SK-N-SH treated with all-trans-retinoic acid at 6 μM for 48 hours (cell line): ENCODE measurements at regions not wholly inside any gene's neighbourhood (a gene's known extent, or its start where the extent isn't known, plus 50 kb on each side); places are given as distances from the start of the nearest gene placed in this dataset.

Experiments
- ATAC-seq: fragments of 200-7000 bp; cut with Tn5 transposase; 3 replicates; pipeline ENCODE4 v1.9.1; 2020; ENCODE audit warnings: mild to moderate bottlenecking, moderate library complexity
- BACH2 ChIP-seq: fragments of 250-450 bp; sonication (Bioruptor Pico); IDR thresholded peaks from 2 replicates; pipeline ENCODE4 v1.9.0; 2021; ENCODE audit warnings: mild to moderate bottlenecking, borderline replicate concordance
- CREB5 ChIP-seq: fragments of 250-450 bp; sonication (Bioruptor Pico); IDR thresholded peaks from 2 replicates; pipeline ENCODE4 v1.5.1; 2020; ENCODE audit warnings: low read depth, mild to moderate bottlenecking, moderate library complexity
- CSDC2 ChIP-seq: fragments of 250-450 bp; sonication (Bioruptor Pico); IDR thresholded peaks from 2 replicates; pipeline ENCODE4 v1.5.0; 2020; ENCODE audit warnings: mild to moderate bottlenecking, moderate library complexity
- CSRNP3 ChIP-seq: fragments of 250-450 bp; sonication (Bioruptor Pico); IDR thresholded peaks from 2 replicates; pipeline ENCODE4 v1.5.1; 2021; ENCODE audit warnings: mild to moderate bottlenecking, moderate library complexity
- ESRRG ChIP-seq: fragments of 250-450 bp; sonication (Bioruptor Pico); IDR thresholded peaks from 2 replicates; pipeline ENCODE4 v1.6.1; 2021; ENCODE audit warnings: mild to moderate bottlenecking
- GLIS3 ChIP-seq: fragments of 250-450 bp; sonication (Bioruptor Pico); IDR thresholded peaks from 2 replicates; pipeline ENCODE4 v1.5.0; 2020; ENCODE audit warnings: mild to moderate bottlenecking, moderate library complexity
- ISL1 ChIP-seq: fragments of 250-450 bp; sonication (Bioruptor Pico); IDR thresholded peaks from 2 replicates; pipeline ENCODE4 v2.1.2; 2022; ENCODE audit warnings: mild to moderate bottlenecking, moderate library complexity
- OSR1 ChIP-seq: fragments of 250-450 bp; sonication (Bioruptor Pico); IDR thresholded peaks from 2 replicates; pipeline ENCODE4 v1.8.0; 2022; ENCODE audit warnings: moderate library complexity, mild to moderate bottlenecking, inconsistent platforms
- POU6F1 ChIP-seq: fragments of 250-450 bp; sonication (Bioruptor Pico); IDR thresholded peaks from 2 replicates; pipeline ENCODE4 v1.8.0; 2021; ENCODE audit warnings: low read depth, mild to moderate bottlenecking, moderate library complexity, borderline replicate concordance
- PPARA ChIP-seq: fragments of 250-450 bp; sonication (Bioruptor Pico); IDR thresholded peaks from 2 replicates; pipeline ENCODE4 v1.5.0; 2020; ENCODE audit warnings: mild to moderate bottlenecking, borderline replicate concordance
- SNAI2 ChIP-seq: fragments of 250-450 bp; sonication (Bioruptor Pico); IDR thresholded peaks from 2 replicates; pipeline ENCODE4 v1.5.0; 2020; ENCODE audit warnings: mild to moderate bottlenecking, moderate library complexity
- TCF4 ChIP-seq: fragments of 250-450 bp; sonication (Bioruptor Pico); IDR thresholded peaks from 2 replicates; pipeline ENCODE4 v1.8.0; 2021; ENCODE audit warnings: mild to moderate bottlenecking, moderate library complexity, borderline replicate concordance
- TOX ChIP-seq: fragments of 250-450 bp; sonication (Bioruptor Pico); IDR thresholded peaks from 2 replicates; pipeline ENCODE4 v1.8.0; 2021; ENCODE audit warnings: mild to moderate bottlenecking, moderate library complexity, borderline replicate concordance
- TSHZ2 ChIP-seq: fragments of 250-450 bp; sonication (Bioruptor Pico); IDR thresholded peaks from 2 replicates; pipeline ENCODE4 v1.5.0; 2020; ENCODE audit warnings: mild to moderate bottlenecking, moderate library complexity
- ZC3H10 ChIP-seq: fragments of 250-450 bp; sonication (Bioruptor Pico); IDR thresholded peaks from 2 replicates; pipeline ENCODE4 v1.5.1; 2021; ENCODE audit warnings: mild to moderate bottlenecking, moderate library complexity
- ZFP3 ChIP-seq: fragments of 250-450 bp; sonication (Bioruptor Pico); IDR thresholded peaks from 2 replicates; pipeline ENCODE4 v1.5.0; 2020; ENCODE audit warnings: mild to moderate bottlenecking, moderate library complexity
- ZFP30 ChIP-seq: fragments of 450-650 bp; formaldehyde crosslinking; IDR thresholded peaks from 2 replicates; pipeline ENCODE4 v1.5.0; 2022; ENCODE audit warnings: mild to moderate bottlenecking, moderate library complexity
- ZNF70 ChIP-seq: fragments of 450-650 bp; formaldehyde crosslinking; IDR thresholded peaks from 2 replicates; pipeline ENCODE4 v1.5.0; 2020; ENCODE audit warnings: mild to moderate bottlenecking, moderate library complexity
- ZNF8 ChIP-seq: fragments of 450-650 bp; formaldehyde crosslinking; IDR thresholded peaks from 2 replicates; pipeline ENCODE4 v1.5.0; 2020; ENCODE audit warnings: mild to moderate bottlenecking, moderate library complexity
- TF ChIP-seq, protein P1 (sequence below): fragments of 250-450 bp; sonication (Bioruptor Pico); IDR thresholded peaks from 2 replicates; pipeline ENCODE4 v1.8.0; 2020; ENCODE audit warnings: mild to moderate bottlenecking, moderate library complexity, borderline replicate concordance

- TF ChIP-seq OSR1 (CRISPR knock-in tag) (no peak), TCF4 (no peak), TOX (no peak), SNAI2 (CRISPR knock-in tag) (no peak)
- ATAC-seq = no peak
These were observed 231.8 kb downstream of the SAMD5 start for GRCh38 chr6:147740326-147740725.

DNA sequence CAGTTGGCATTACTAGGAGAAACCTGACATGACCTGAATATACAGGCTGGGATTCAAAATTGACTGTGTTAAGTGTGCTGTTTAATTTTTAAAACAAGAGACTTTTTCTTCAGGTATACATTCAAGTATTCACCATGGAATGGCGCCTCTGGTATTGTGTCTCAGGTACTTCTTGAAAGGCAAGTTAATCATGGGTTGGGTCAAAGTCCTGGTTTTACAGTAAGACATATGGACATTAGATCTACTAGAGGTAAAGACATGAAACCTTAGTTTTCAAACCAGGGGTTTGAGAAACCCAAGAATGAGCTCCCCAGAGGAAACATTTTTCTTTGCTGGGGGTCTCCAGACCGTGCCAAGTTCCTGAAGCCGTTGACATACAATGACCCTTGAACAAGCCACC, 232.4 kb downstream of the SAMD5 start:
- no peak for TF ChIP-seq TOX
- no peak for TF ChIP-seq ZFP30 (CRISPR knock-in tag)
- no peak for TF ChIP-seq CSRNP3 (CRISPR knock-in tag)
- TF ChIP-seq ZC3H10 (CRISPR knock-in tag) = no peak
- TF ChIP-seq ZNF70 (CRISPR knock-in tag) = no peak
- TF ChIP-seq CSDC2 (CRISPR knock-in tag) = no peak
- TF ChIP-seq, protein P1, sequence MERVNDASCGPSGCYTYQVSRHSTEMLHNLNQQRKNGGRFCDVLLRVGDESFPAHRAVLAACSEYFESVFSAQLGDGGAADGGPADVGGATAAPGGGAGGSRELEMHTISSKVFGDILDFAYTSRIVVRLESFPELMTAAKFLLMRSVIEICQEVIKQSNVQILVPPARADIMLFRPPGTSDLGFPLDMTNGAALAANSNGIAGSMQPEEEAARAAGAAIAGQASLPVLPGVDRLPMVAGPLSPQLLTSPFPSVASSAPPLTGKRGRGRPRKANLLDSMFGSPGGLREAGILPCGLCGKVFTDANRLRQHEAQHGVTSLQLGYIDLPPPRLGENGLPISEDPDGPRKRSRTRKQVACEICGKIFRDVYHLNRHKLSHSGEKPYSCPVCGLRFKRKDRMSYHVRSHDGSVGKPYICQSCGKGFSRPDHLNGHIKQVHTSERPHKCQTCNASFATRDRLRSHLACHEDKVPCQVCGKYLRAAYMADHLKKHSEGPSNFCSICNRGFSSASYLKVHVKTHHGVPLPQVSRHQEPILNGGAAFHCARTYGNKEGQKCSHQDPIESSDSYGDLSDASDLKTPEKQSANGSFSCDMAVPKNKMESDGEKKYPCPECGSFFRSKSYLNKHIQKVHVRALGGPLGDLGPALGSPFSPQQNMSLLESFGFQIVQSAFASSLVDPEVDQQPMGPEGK (CRISPR knock-in tag) = no peak
- no peak for TF ChIP-seq PPARA
- TF ChIP-seq SNAI2 (CRISPR knock-in tag) = no peak
- TF ChIP-seq ZNF8 (CRISPR knock-in tag) = no peak
- no peak for TF ChIP-seq POU6F1 (CRISPR knock-in tag)
- TF ChIP-seq CREB5 (CRISPR knock-in tag) = no peak
- no peak for TF ChIP-seq ISL1
- no peak for TF ChIP-seq ESRRG
- no peak for TF ChIP-seq GLIS3 (CRISPR knock-in tag)
- no peak for ATAC-seq

- ATAC-seq = no peak
- TF ChIP-seq PPARA = no peak
- TF ChIP-seq SNAI2 (CRISPR knock-in tag) = no peak
- no peak for TF ChIP-seq ZFP30 (CRISPR knock-in tag)
- no peak for TF ChIP-seq ZC3H10 (CRISPR knock-in tag)
- TF ChIP-seq BACH2 = no peak
- no peak for TF ChIP-seq CREB5 (CRISPR knock-in tag)
- no peak for TF ChIP-seq ISL1
- TF ChIP-seq, protein P1 (CRISPR knock-in tag) = no peak
These were observed 232.9 kb downstream of the SAMD5 start for GRCh38 chr6:147741389-147741788.

- ATAC-seq = no peak
- TF ChIP-seq ISL1 (no peak), TSHZ2 (no peak), CSDC2 (CRISPR knock-in tag) (no peak), BACH2 (no peak), POU6F1 (CRISPR knock-in tag) (no peak), ZFP30 (CRISPR knock-in tag) (no peak), ZFP3 (CRISPR knock-in tag) (no peak)
These were observed 233.9 kb downstream of the SAMD5 start for GRCh38 chr6:147742440-147742839.
